Stimulated activated CD8-positive, alpha-beta memory T cell treated with anti-CD3 and anti-CD28 coated beads, Interleukin-12 subunit alpha, Interleukin-12 subunit beta, amount 100 ng/mL, for 24 hours (primary cell): ENCODE measurements at regions not wholly inside any gene's neighbourhood (a gene's known extent, or its start where the extent isn't known, plus 50 kb on each side); places are given as distances from the start of the nearest gene placed in this dataset.

Source experiments
- DNase-seq: peaks from one replicate; pipeline ENCODE4 v3.0.0-alpha.2; 2020; ENCODE audit errors: extremely low read depth

DNA sequence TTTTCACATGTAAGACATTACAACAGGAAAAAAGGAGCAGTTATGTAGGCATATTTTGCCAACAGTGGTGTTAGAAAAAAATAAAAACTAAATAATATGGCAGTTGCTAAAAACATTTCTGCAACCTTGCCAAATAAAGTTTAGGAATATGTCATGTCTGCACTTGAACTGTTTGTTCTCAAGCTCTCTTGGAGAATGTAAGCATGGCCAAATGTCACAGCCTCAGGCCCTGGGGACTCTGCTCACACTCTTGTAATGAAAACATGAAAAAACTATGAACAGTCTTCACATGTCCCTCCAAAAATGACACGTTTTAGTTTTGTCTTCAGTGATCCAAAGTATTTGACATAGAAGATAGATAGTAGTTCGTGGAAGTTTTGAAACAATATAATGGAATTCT lies 753.3 kb downstream of the LTN1 start:
- DNase-seq = no peak

DNA sequence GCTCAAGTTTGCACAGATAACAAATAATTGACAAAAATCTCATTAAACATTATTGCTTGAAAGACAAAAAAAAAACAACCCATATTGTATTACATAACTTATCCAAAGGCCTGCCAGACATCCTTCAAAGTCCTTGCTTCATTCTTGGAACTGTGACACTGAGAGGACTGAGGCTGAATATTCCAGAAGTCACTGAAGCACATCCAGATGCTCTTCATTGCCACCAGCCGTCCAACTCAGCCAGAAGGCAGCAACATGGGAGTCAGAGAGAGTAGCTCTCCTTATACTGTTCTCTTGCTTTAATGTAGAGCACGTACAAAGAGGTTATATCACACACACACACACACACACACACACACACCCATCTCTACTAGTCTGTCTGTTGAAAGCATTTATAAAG lies 755.0 kb downstream of the LTN1 start:
- DNase-seq = no peak

DNA sequence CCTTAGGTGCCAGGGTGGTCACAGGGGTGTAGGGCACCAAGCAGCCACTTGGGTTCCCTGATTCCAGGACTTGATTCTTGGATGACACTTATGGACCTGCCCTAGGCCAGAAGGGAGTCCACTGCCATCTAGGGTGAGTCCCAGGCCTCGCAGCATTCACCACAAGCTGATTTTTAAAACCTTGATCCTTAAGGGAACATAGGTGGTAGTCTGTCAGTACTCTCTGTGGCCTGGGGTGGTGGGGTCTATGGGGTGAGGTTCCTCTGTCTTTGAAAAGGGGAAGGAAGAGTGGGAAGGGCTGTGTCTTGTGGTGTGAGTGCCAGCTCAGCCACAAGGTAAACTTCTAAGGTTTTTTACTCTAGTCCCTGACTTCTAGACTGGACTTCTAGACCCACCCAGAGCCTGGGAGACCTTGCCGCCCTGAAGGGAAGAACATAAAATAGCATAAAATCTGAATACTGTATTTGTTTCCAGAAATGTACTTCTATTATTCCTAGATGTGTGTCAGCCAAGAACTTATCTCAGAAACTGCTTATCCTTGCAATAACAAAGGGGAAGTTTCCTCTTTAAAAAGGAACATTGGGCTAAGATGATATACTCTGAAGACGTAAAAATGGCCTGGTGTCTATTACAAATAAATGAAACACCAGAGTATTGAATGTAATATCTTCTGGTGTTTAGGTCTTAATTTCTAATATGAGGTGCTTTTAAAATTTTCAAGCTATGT lies 757.3 kb downstream of the LTN1 start:
- no peak for DNase-seq

DNA sequence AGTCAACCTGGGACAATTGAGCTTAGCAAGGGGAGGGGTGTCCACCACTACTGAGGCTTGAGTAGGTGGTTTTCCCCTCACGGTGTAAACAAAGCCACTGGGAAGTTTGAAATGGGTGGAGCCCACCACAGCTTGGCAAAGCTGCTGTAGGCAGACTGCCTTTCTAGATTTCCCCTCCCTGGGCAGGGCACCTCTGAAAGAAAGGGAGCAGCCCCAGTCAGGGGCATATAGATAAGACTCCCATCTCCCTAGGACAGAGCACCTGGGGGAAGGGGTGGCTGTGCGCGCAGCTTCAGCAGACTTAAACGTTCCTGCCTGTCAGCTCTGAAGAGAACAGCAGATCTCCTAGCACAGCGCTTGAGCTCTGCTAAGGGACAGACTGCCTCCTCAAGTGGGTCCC lies 758.4 kb downstream of the LTN1 start:
- no peak for DNase-seq

DNA sequence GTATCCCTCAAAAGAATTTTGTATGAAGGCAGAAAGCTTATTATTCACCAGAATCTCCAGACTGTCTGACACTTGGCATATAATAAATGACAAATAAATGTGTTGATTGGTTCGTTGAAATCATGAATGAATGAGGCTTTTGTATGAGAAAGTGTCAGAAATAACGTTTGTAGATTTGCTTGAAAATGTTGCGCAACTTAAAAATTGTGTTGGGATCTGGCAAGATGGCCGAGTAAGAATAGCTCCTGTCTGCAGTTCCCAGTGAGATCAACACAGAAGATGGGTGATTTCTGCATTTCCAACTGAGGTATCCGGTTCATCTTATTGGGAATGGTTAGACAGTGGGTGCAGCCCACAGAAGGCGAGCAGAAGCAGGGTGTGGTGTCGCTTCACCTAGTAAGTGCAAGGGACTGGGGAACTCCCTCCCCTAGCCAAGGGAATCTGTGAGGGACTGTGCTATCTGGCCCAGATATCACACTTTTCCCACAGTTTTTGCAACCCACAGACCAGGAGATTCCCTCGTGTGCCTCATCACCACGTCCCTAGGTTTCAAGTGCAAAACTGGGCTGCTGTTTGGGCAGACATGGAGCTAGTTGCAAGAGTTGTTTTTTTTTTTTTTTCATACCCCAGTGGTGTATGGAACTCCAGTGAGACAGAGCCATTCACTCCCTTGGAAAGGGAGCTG lies 759.0 kb downstream of the LTN1 start:
- DNase-seq = no peak

DNA sequence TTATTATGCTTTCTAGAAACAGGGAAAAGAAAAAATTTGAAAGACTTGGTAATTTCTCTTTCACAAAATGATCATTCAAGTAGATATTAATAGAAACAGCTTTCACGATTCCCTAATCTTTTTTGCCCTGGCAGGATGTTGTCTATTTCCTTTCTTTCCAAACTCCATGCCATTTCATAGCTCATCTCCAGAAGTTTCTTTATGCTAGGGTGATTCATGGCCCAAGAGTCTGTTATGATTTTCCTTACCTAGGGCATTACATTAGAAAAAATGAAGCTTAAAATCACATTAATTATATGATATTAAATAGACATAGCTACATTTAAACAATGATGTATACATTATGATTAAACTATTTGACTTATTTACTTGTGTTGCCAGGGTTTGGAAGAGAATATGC lies 762.1 kb downstream of the LTN1 start:
- no peak for DNase-seq

DNA sequence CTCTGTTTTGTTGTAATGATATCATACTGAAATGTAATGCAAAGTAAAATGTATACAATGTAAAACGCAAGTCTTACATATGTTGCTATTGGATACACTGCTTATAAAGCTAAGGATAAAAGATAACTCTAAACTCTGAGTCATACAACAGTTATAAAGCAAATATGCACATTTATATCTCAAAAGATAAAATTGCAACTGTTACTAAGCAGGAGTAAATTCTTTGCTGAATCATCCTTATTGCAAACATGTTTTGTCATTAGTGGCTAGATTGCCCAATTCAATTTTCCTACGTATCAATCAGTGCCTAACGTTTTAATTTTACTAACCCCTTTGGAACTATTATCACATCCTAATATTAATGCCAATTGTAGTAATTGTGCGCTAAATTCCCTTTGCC lies 762.9 kb downstream of the LTN1 start:
- DNase-seq = no peak

DNA sequence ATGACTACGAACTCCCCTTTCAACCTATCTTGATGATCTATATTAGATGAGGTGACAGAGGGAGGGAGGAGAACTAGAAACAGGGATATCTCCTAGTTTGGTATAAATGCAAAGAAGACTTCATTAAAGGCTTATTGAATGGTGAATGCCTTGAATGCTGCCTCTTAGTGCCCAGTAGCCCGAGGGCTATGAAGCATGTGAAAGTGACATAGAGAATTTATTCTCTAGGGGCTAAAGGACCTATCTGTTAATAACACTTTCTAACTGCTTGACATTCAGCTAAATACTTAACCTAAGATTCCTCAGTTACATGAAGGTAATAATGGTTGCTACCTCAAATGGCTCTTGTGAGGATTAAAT lies 764.1 kb downstream of the LTN1 start:
- no peak for DNase-seq

DNA sequence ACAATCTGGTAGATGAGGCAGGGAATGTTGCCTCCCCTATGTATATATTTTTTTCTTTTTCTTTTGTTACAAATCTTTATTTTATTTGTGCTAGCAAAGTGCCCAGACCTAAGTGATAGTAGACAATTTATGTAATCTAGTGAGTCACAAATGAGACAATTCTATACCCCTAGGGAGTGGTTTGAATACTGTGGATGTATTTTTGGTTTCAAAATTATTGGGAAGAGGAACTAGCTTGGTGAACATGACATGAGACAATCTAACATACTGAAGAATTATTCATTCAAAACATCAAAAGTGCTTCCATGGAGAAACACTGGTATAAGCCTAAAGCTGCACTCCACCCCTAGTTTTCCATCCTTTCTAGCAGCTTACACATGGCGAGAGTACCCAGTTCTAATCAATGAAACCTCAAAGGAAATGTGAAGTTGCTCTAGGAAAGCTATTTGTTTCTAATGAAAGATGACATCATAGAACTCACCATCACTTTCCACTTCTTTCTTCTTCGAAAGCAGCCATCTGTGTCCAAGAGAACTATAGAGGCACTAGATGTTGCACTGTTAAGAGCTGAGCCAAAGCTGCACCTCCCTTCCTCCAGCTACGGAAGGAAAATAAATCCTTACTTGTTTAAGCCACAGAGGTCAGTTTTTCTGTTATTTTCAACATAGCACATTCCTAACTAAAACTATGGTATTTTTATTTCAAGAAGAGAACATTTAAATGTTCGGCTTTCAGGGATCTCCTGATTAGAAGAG lies 764.6 kb downstream of the LTN1 start:
- DNase-seq = no peak

DNA sequence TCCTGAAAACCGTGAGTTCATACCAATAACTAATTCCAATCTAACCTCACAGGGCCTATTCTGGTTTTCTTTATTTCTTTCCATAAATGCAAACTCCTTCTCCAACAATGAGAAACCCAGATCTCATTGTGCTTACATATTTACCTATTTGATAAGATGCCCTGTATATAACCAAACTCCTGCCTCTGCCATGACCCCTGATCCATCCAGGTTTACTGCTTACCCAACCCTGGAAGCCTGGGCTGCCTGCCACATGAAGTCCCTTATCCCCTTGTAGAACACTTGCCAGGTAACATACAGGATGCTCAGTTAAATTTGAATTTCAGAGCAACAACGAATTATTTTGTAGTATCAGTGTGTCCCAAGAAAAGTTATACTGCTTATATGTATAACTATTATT lies 766.1 kb downstream of the LTN1 start:
- DNase-seq = no peak

DNA sequence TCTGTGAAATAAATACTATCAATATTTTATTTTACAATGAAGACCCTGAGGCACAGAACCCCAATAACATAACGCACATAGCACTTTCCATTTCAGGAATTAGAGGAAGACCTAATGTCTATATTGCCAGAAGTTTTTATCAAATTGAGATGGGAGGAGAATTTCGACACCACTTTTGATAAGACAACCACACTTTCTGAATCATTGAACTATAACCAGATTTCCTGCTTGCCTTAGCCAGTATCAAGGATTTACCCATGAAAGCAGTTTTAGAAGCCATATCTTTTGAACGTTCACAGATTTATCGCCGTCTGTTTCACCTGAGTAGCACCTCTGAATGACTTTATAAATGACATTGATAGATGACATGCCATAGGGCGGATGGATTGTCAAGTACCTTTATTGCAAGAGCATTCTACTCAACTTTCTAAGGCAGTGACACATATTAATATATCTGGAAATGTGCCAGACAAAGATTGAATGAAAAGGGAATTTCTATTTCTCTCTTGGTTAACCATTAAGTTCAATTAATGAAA lies 768.4 kb downstream of the LTN1 start:
- no peak for DNase-seq

DNA sequence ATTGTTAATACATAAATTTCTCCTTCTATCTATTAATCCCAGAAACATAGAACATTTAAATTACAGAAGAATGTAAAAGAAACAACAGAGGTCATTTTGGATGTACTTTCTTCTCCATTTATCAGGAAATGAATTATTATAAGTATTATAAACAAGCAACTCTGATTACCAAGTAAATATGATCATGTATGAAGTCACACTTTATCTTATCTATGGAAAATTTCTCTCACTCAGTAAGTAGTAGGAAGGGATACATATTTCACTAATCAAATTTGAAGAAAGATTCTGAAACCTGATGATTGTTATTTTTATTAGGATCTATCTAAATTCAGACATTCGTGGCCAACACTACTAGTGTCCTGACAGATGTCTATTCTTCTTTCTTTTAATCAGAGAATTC lies 770.7 kb downstream of the LTN1 start:
- DNase-seq = no peak

DNA sequence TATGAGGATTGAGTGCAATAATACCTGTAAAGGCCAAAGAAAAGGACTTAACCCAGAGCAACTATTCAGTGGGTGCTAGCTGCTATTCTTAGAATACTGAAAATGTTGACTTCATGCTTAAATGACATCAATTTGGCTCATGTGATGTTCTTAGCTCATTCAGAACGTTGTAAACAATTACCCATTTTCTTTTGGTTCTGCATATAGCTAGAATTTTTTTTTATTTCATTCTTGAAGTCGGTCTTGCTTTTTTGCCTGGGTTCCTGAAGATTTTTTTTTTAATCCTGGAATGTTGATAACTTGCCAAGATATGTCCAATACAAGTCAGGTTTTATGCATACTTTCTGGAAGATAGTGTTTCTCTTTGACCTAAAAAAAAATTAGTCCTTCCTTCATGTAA lies 772.0 kb downstream of the LTN1 start:
- DNase-seq = no peak

DNA sequence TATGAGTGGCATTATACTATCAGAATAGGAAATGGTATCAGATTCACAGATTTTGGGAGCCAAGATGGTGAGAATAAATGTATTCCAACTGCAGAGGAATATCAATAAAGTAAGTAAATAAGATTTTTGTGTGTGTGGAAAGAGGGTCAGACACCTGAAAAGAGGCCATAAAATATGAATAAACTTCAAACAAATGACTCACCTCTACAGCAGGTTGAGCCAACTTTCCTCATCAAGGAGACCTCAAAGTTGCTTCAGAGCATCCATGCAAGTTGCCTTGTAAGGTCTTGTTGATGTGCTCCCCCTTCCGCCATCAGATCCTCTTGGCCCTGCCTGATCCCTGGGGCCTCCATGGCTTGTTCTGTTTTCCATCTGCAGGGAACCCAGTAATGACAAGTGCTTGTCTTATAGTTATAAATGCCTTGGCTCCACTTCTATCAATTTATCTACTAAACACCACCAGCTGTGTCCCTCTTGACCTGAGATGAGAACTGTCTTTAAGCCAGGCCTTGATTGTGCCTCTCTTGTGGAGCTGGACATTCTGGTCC lies 775.6 kb downstream of the LTN1 start:
- no peak for DNase-seq

DNA sequence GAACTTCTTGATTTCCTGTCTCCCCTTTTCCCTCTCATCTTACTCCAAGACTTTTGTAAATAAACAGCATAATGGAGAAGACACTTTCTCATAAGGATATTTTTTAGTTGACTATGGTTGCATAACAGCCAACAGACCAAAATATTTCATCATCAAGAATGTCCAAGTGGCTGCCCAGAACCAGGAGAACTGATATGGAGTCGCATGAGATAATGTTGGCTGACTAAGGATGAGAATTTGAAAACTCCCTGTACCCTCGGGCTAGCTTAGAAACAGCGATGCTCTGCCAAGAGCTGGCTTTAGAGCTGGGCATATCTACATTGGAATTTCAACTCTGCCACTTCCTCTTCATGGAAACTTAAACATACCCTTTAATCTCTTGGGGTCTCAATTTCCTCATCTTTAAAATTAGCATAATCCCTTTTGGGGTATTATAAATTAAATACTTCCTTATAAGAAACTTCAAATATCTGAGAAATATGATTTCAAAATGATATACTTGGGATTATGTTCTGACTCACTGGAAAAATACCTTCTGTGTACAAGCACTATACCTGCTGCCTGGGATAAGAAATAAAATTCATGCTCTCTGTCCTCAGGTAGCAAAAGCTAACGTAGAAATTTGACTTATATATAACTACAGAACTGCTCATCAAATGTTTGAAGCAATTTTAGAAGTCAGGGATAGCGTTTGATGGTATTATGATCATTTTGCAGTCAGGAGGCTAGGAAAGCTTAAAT lies 777.3 kb downstream of the LTN1 start:
- DNase-seq = no peak

DNA sequence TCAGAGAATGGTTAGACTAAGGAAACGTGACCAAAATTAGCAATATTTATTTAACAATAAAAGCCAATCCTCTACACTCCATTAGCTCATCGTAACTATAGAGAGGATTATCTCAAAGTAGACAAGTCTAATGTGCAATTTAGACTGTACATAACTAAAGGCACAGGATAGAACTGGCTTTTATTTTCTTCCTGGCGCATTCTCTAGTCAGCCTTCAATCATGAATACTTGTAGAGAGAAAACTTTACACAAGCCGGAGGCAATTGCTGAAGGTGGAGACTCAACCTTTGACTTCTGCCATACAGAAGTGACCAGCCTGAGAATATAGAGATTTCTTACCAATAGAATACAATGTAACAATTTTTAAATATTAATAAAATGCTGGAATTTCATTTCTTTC lies 777.9 kb downstream of the LTN1 start:
- DNase-seq = no peak

DNA sequence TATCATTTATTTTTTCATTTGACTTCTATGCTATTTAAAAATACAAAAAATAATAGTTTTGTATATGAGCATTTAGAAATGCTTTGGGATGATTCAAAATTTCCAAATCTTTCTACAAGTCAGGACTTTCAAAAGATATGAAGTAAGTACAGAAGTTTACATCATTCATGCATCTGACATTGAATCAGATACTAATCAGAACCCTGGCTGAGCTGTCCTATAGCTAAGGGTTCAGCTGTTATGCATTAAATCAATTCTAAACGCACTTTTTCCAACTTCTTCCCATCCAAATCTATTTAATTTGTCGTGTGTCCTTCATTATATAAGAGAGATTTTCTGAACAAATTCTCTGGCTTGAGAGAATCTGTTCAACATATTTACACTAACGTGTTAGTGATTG lies 779.4 kb downstream of the LTN1 start:
- no peak for DNase-seq

DNA sequence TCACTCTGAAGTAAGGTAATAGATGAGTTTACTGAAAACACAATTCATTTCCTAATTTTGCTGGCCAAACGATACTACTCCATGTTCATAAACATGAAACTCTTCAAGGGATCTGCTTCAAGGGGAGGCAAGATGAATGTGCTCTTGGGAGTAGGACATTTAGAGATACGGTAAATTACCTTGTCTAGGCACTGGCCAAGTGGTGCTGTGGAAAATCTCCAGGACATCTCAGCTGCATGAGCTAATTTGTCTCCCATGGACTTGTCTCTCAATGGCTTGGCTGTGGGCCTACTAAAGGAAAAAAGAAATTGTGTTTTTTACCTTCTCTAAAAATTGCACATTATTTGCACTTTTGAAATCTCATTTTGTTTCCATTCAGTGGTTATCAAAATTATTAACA lies 780.6 kb downstream of the LTN1 start:
- no peak for DNase-seq

DNA sequence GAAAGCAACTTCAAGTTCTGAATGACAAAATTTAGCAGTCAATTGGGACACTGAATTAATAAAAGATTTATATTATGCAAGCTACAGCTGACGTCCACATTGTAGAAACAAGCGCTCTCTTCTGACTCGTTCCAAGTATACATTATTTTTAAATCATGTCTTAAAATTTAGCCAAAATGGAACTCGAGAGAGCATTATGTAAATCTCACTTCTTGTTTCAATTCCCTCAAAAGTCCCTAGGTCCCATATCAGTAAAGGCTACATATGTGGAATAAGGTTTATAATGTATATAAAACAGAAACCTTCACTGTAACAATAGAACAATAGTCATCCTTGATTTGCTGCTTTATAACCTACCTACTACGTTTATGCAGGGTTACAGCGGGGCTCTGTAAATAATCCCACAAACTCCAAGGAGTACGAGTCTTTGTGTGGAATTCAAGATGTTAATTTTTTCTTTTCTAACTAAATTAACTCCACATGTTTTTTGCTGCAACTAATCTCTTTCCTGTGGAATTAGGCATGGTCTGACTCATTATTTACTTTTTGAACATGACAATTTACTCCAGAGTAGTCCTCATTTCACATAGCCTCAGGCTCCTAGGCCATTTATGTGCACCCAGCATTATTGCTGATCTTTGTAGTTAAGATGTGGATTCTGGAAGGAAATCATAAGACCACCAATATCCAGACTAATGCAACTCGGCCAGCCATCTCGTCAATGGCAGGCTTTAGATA lies 785.1 kb downstream of the LTN1 start:
- no peak for DNase-seq

DNA sequence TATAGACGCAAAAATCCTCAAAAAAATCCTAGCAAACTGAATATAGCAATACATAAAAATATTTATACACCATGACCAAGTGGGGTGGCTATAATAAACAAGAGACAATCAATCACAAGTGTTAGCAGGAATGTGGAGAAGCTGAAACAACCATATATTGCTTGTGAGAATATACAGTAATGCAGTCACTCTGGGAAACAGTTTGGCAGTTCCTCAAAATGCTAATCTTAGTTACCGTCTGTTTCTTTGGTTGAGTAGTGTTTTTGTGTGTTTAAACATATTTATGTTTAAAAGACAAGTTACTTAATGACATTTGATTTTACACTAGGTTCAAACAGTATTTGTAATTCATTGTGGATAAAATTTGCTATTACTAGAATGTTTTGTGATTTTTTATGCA lies 792.0 kb downstream of the LTN1 start:
- DNase-seq = no peak

DNA sequence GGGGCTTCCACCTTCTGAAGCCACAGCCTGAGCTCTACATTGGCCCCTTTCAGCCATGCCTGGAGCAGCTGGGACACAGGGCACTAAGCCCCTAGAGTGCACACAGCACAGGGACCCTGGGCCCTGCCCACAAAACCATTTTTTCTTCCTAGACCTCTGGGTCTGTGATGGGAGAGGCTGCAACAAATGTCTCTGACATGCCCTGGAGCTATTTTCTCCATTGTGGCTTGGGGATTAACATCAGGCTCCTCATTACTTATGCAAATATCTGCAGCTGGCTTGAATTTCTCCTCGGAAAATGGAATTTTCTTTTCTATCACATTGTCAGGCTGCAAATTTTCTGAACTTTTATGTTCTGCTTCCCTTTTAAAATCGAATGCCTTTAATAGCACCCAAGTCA lies 795.7 kb downstream of the LTN1 start:
- no peak for DNase-seq
